SK-N-MC (cell line): ENCODE measurements at regions not wholly inside any gene's neighbourhood (a gene's known extent, or its start where the extent isn't known, plus 50 kb on each side); places are given as distances from the start of the nearest gene placed in this dataset.

ENCODE experiments used
- EZH2 ChIP-seq: fragments of 200-600 bp; sonication (generic); IDR thresholded peaks from one replicate; pipeline ENCODE4 v1.6.1; 2017; ENCODE audit warnings: antibody characterized with exemption
- FOXP2 ChIP-seq: optimal IDR thresholded peaks from 2 replicates; pipeline ENCODE3; 2011; ENCODE audit warnings: mild to moderate bottlenecking, moderate library complexity; ENCODE audit not compliant: insufficient read depth; ENCODE audit errors: extremely low read length, control extremely low read depth
- POLR2AphosphoS5 ChIP-seq: IDR thresholded peaks from 2 replicates; pipeline ENCODE4 v1.6.1; 2012; ENCODE audit warnings: mild to moderate bottlenecking, low read depth, low read length, borderline replicate concordance

- TF ChIP-seq EZH2 (no peak), POLR2AphosphoS5 (no peak), FOXP2 (no peak)
Observed at GRCh38 chr3:72320955-72321303, 527.3 kb downstream of the SHQ1 start.
